ENCODE measurements at regions not wholly inside any gene's neighbourhood (a gene's known extent, or its start where the extent isn't known, plus 50 kb on each side); places are given as distances from the start of the nearest gene placed in this dataset.
"Not testable (repeated sequence)": the region's sequence is repeated elsewhere in the genome, so short reads cannot be mapped to it uniquely, and the experiment has no call there.

GRCh38 chr4:10388146-10388545 is 69.1 kb downstream of the ZNF518B start:
- not testable (repeated sequence) for DNase-seq

GRCh38 chr4:10385994-10386394 is 71.2 kb downstream of the ZNF518B start:
- no peak for DNase-seq

- DNase-seq, result no peak
Measured at GRCh38 chr4:10384974-10385373, 72.3 kb downstream of the ZNF518B start.

GRCh38 chr4:10383417-10383816 is 73.8 kb downstream of the ZNF518B start:
- DNase-seq, result no peak

- not testable (repeated sequence) for DNase-seq
Measured at GRCh38 chr4:10382171-10382570, 75.1 kb downstream of the ZNF518B start.

- DNase-seq, result no peak
Measured at GRCh38 chr4:10381146-10381545, 76.1 kb downstream of the ZNF518B start.

GRCh38 chr4:10380735-10381134 is 76.5 kb downstream of the ZNF518B start:
- no peak for DNase-seq

- no peak for DNase-seq
Measured at GRCh38 chr4:10371869-10372471, 85.3 kb downstream of the ZNF518B start.

- no peak for DNase-seq
Measured at GRCh38 chr4:10371121-10371520, 86.1 kb downstream of the ZNF518B start.

- DNase-seq, result no peak
Measured at GRCh38 chr4:10369517-10369916, 87.7 kb downstream of the ZNF518B start.

- no peak for DNase-seq
Measured at GRCh38 chr4:10366628-10367027, 90.6 kb downstream of the ZNF518B start.

GRCh38 chr4:10364194-10364593 is 93.0 kb downstream of the ZNF518B start:
- DNase-seq, result no peak

- no peak for DNase-seq
Measured at GRCh38 chr4:10354746-10355145, 102.5 kb downstream of the ZNF518B start.

GRCh38 chr4:10354225-10354624 is 103.0 kb downstream of the ZNF518B start:
- DNase-seq, result no peak

- DNase-seq, result no peak
Measured at GRCh38 chr4:10353110-10353509, 104.1 kb downstream of the ZNF518B start.

- DNase-seq, result no peak
Measured at GRCh38 chr4:10348241-10348640, 109.0 kb downstream of the ZNF518B start.

- no peak for DNase-seq
Measured at GRCh38 chr4:10347815-10348214, 109.4 kb downstream of the ZNF518B start.

- no peak for DNase-seq
Measured at GRCh38 chr4:10347281-10347795, 109.9 kb downstream of the ZNF518B start.

GRCh38 chr4:10346023-10346422 is 111.2 kb downstream of the ZNF518B start:
- no peak for DNase-seq

GRCh38 chr4:10345381-10345784 is 111.8 kb downstream of the ZNF518B start:
- no peak for DNase-seq

GRCh38 chr4:10344824-10345223 is 112.4 kb downstream of the ZNF518B start:
- DNase-seq, result no peak

- DNase-seq, result no peak
Measured at GRCh38 chr4:10343656-10344055, 113.6 kb downstream of the ZNF518B start.

- DNase-seq, result no peak
Measured at GRCh38 chr4:10342866-10343265, 114.4 kb downstream of the ZNF518B start.

- no peak for DNase-seq
Measured at GRCh38 chr4:10336471-10336870, 120.8 kb downstream of the ZNF518B start.

- DNase-seq, result no peak
Measured at GRCh38 chr4:10335050-10335449, 122.2 kb downstream of the ZNF518B start.
